HAP-1 (cell line): ENCODE measurements at regions not wholly inside any gene's neighbourhood (a gene's known extent, or its start where the extent isn't known, plus 50 kb on each side); places are given as distances from the start of the nearest gene placed in this dataset.

Source experiments
- DNase-seq, 2 experiments: peaks; one replicate each; pipeline ENCODE4 v3.0.0-alpha.2; 2016 to 2020; ENCODE audit warnings: low spot score in 2 of 2
- H3K27me3 ChIP-seq: fragments of 250-450 bp; sonication (Bioruptor Pico); 2 replicates; pipeline ENCODE4 v1.5.1; 2020; ENCODE audit warnings: low read depth, mild to moderate bottlenecking, moderate library complexity
- H3K36me3 ChIP-seq: fragments of 250-450 bp; sonication (Bioruptor Pico); replicated peaks from 2 replicates; pipeline ENCODE4 v1.5.1; 2020; ENCODE audit warnings: mild to moderate bottlenecking
- H3K4me1 ChIP-seq: fragments of 250-450 bp; sonication (Bioruptor Pico); 2 replicates; pipeline ENCODE4 v1.5.1; 2020; ENCODE audit warnings: mild to moderate bottlenecking
- H3K4me3 ChIP-seq: fragments of 250-450 bp; sonication (Bioruptor Pico); 2 replicates; pipeline ENCODE4 v1.5.1; 2020; ENCODE audit warnings: mild to moderate bottlenecking, moderate library complexity
- H3K9me3 ChIP-seq: fragments of 250-450 bp; sonication (Bioruptor Pico); 2 replicates; pipeline ENCODE4 v1.5.1; 2020; ENCODE audit warnings: mild to moderate bottlenecking, moderate library complexity
- in situ Hi-C: fragments of 300-500 bp; cut with MboI; formaldehyde crosslinking; loops from 3 replicates; pipeline ENCODE4 v1.14.3; 2020; ENCODE audit warnings: low sequenced_read_pairs, inconsistent platforms, mixed read lengths

- in situ Hi-C loops, result no loop called here
- no peak for DNase-seq
- Histone ChIP-seq H3K9me3 (peaks cover 5% of the 10 kb centered on the region), H3K4me1 (no peaks in the 10 kb centered on the region), H3K4me3 (no peak overlapping the region), H3K27me3 (no peaks in the 10 kb centered on the region), H3K36me3 (no peaks in the 10 kb centered on the region)
Observed at GRCh38 chr20:55251170-55251569, 754.1 kb downstream of the CBLN4 start.

- in situ Hi-C loops, result no loop called here
- Histone ChIP-seq H3K4me1 (no peaks in the 10 kb centered on the region), H3K4me3 (no peak overlapping the region), H3K27me3 (no peaks in the 10 kb centered on the region), H3K36me3 (no peaks in the 10 kb centered on the region), H3K9me3 (peaks cover 5% of the 10 kb centered on the region)
- no peak for DNase-seq
Observed at GRCh38 chr20:55242853-55243252, 762.5 kb downstream of the CBLN4 start.

- no peak overlapping the region for H3K4me3 ChIP-seq
- H3K27me3 ChIP-seq, result no peaks in the 10 kb centered on the region
- H3K4me1 ChIP-seq, result no peaks in the 10 kb centered on the region
- no peaks in the 10 kb centered on the region for H3K9me3 ChIP-seq
- no peaks in the 10 kb centered on the region for H3K36me3 ChIP-seq
- no peak for DNase-seq
- in situ Hi-C loops, result no loop called here
Observed at GRCh38 chr20:55239269-55239668, 763.9 kb downstream of the DOK5 start.

- no peaks in the 10 kb centered on the region for H3K27me3 ChIP-seq
- no peak overlapping the region for H3K4me3 ChIP-seq
- H3K4me1 ChIP-seq, result no peaks in the 10 kb centered on the region
- no peak for DNase-seq
- in situ Hi-C loops, result no loop called here
- H3K9me3 ChIP-seq, result no peaks in the 10 kb centered on the region
- no peaks in the 10 kb centered on the region for H3K36me3 ChIP-seq
Observed at GRCh38 chr20:55232647-55233046, 757.3 kb downstream of the DOK5 start.

GRCh38 chr20:55229451-55229850 is 754.1 kb downstream of the DOK5 start:
- Histone ChIP-seq H3K4me3 (no peak overlapping the region), H3K36me3 (no peaks in the 10 kb centered on the region), H3K4me1 (no peaks in the 10 kb centered on the region), H3K9me3 (no peaks in the 10 kb centered on the region), H3K27me3 (no peaks in the 10 kb centered on the region)
- no peak for DNase-seq
- in situ Hi-C loops, result no loop called here

GRCh38 chr20:55216525-55217242 is 741.3 kb downstream of the DOK5 start:
- H3K27me3 ChIP-seq, result no peaks in the 10 kb centered on the region

GRCh38 chr20:55213653-55214052 is 738.3 kb downstream of the DOK5 start:
- no peak for DNase-seq
- H3K9me3 ChIP-seq, result no peaks in the 10 kb centered on the region; the same call in 1 of the 2 replicates
- no peaks in the 10 kb centered on the region for H3K36me3 ChIP-seq
- H3K27me3 ChIP-seq, result no peaks in the 10 kb centered on the region
- in situ Hi-C loops, result no loop called here
- H3K4me1 ChIP-seq, result no peaks in the 10 kb centered on the region
- no peak overlapping the region for H3K4me3 ChIP-seq

More at GRCh38 chr20:55216525-55217242, 741.3 kb downstream of the DOK5 start:
- no peaks in the 10 kb centered on the region for H3K36me3 ChIP-seq
- no peak for DNase-seq
- in situ Hi-C loops, result no loop called here
- H3K4me3 ChIP-seq, result no peak overlapping the region
- no peaks in the 10 kb centered on the region; the same call in 1 of the 2 replicates for H3K9me3 ChIP-seq
- no peaks in the 10 kb centered on the region for H3K4me1 ChIP-seq

- Histone ChIP-seq H3K4me1 (no peaks in the 10 kb centered on the region), H3K27me3 (no peaks in the 10 kb centered on the region), H3K36me3 (no peaks in the 10 kb centered on the region), H3K9me3 (no peaks in the 10 kb centered on the region; the same call in 1 of the 2 replicates), H3K4me3 (no peak overlapping the region)
- in situ Hi-C loops, result no loop called here
- DNase-seq, result no peak
Observed at GRCh38 chr20:55211481-55211880, 736.1 kb downstream of the DOK5 start.

- Histone ChIP-seq H3K9me3 (no peaks in the 10 kb centered on the region), H3K27me3 (no peaks in the 10 kb centered on the region), H3K4me3 (no peak overlapping the region), H3K4me1 (no peaks in the 10 kb centered on the region), H3K36me3 (no peaks in the 10 kb centered on the region)
- DNase-seq, result no peak
- in situ Hi-C loops, result no loop called here
Observed at GRCh38 chr20:55205665-55206064, 730.3 kb downstream of the DOK5 start.

- H3K4me1 ChIP-seq, result no peaks in the 10 kb centered on the region
- DNase-seq, result no peak
- no peaks in the 10 kb centered on the region for H3K27me3 ChIP-seq
- in situ Hi-C loops, result no loop called here
- no peak overlapping the region for H3K4me3 ChIP-seq
- no peaks in the 10 kb centered on the region for H3K36me3 ChIP-seq
- H3K9me3 ChIP-seq, result no peaks in the 10 kb centered on the region
Observed at GRCh38 chr20:55200317-55200716, 724.9 kb downstream of the DOK5 start.

- no peaks in the 10 kb centered on the region for H3K4me1 ChIP-seq
- H3K9me3 ChIP-seq, result no peaks in the 10 kb centered on the region
- no peak for DNase-seq
- no peaks in the 10 kb centered on the region for H3K36me3 ChIP-seq
- no peaks in the 10 kb centered on the region for H3K27me3 ChIP-seq
- H3K4me3 ChIP-seq, result no peak overlapping the region
- in situ Hi-C loops, result no loop called here
Observed at GRCh38 chr20:55194947-55195346, 719.6 kb downstream of the DOK5 start.

- no peaks in the 10 kb centered on the region for H3K4me1 ChIP-seq
- H3K36me3 ChIP-seq, result no peaks in the 10 kb centered on the region
- in situ Hi-C loops, result no loop called here
- no peaks in the 10 kb centered on the region for H3K27me3 ChIP-seq
- no peak for DNase-seq
- H3K9me3 ChIP-seq, result no peaks in the 10 kb centered on the region
- no peak overlapping the region for H3K4me3 ChIP-seq
Observed at GRCh38 chr20:55186228-55186627, 710.8 kb downstream of the DOK5 start.

GRCh38 chr20:55175081-55175480 is 699.7 kb downstream of the DOK5 start:
- no peak overlapping the region for H3K4me3 ChIP-seq
- no peaks in the 10 kb centered on the region for H3K36me3 ChIP-seq
- DNase-seq, result no peak
- no peaks in the 10 kb centered on the region for H3K9me3 ChIP-seq
- no peaks in the 10 kb centered on the region for H3K4me1 ChIP-seq
- no peaks in the 10 kb centered on the region for H3K27me3 ChIP-seq
- in situ Hi-C loops, result no loop called here

- in situ Hi-C loops, result no loop called here
- no peaks in the 10 kb centered on the region for H3K4me1 ChIP-seq
- no peak overlapping the region for H3K4me3 ChIP-seq
- no peaks in the 10 kb centered on the region for H3K9me3 ChIP-seq
- H3K27me3 ChIP-seq, result no peaks in the 10 kb centered on the region
- H3K36me3 ChIP-seq, result no peaks in the 10 kb centered on the region
- DNase-seq, result no peak
Observed at GRCh38 chr20:55174635-55175034, 699.2 kb downstream of the DOK5 start.

GRCh38 chr20:55174172-55174571 is 698.8 kb downstream of the DOK5 start:
- Histone ChIP-seq H3K4me1 (no peaks in the 10 kb centered on the region), H3K36me3 (no peaks in the 10 kb centered on the region), H3K27me3 (no peaks in the 10 kb centered on the region), H3K4me3 (no peak overlapping the region), H3K9me3 (no peaks in the 10 kb centered on the region)
- DNase-seq, result no peak
- in situ Hi-C loops, result no loop called here
